GM18508 (cell line): ENCODE measurements at regions not wholly inside any gene's neighbourhood (a gene's known extent, or its start where the extent isn't known, plus 50 kb on each side); places are given as distances from the start of the nearest gene placed in this dataset.

Experiments used
- ATAC-seq: cut with Tn5 transposase; IDR thresholded peaks from one replicate; pipeline ENCODE4 v1.9.1; 2021; ENCODE audit warnings: moderate number of reproducible peaks; ENCODE audit not compliant: insufficient read depth, unreplicated experiment

GRCh38 chr7:41069635-41070034 lies 633.3 kb downstream of the INHBA start:
- ATAC-seq = no peak

GRCh38 chr7:41067576-41067975 lies 635.3 kb downstream of the INHBA start:
- ATAC-seq = no peak

DNA sequence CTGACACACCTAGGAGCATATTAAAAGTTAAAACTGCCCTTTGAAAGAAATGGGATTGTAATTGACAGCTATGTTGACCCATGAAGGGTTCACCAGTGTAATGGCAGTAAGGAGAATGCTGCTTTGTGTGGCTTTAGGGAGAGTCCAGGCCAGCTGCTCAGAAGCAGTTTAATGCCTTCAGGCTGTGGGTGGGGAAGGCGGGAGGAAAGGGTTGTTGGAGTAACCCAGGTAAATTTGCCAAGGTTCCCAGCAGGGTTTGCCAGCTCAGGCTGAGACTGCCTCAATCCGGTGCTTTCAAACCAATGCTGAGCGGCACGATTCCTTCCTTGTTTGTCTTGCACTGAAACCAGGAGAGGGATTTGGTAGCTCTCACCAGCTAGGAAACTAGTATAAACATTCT lies 637.2 kb downstream of the INHBA start:
- ATAC-seq = no peak

DNA sequence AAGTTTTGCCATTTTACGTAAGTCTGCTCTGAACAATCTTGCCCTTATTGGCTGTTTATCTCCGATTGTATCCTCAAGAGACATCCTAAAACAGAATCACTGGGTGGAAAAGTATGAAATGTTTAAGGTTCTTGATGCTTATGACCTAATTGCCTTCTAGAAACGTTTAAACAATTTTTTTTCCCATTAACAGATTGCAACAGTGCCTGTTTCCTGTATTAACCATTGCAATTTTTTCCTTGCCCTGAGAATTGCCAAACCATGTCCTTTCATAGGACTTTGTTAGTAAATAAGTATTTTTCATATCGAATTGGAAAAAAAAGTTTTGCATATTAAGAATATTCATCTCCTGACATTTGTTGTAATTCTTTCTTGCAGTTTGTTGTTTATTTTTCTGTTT lies 639.8 kb downstream of the INHBA start:
- ATAC-seq = no peak

DNA sequence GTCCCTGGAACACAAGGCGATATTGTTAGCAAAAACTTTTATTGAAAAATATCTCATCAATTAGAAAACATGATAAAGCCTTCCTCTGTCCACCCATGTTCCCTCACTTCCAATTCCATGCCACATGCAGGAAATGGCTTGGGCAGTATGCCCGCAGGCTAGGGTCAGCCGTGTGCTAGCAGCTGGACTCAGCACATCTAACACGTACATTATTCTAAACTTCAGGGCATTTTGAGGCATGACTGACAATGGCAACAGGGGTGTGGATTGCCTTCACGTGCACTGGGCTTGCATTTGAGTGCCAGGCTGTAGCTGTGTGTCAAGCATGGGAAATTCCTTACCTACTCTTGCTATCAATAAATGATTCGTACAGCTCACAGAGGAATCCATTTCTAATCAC lies 642.1 kb downstream of the INHBA start:
- ATAC-seq = no peak

GRCh38 chr7:41059796-41060195 lies 643.1 kb downstream of the INHBA start:
- ATAC-seq = no peak

GRCh38 chr7:41058986-41059741 lies 643.7 kb downstream of the INHBA start:
- ATAC-seq = no peak

DNA sequence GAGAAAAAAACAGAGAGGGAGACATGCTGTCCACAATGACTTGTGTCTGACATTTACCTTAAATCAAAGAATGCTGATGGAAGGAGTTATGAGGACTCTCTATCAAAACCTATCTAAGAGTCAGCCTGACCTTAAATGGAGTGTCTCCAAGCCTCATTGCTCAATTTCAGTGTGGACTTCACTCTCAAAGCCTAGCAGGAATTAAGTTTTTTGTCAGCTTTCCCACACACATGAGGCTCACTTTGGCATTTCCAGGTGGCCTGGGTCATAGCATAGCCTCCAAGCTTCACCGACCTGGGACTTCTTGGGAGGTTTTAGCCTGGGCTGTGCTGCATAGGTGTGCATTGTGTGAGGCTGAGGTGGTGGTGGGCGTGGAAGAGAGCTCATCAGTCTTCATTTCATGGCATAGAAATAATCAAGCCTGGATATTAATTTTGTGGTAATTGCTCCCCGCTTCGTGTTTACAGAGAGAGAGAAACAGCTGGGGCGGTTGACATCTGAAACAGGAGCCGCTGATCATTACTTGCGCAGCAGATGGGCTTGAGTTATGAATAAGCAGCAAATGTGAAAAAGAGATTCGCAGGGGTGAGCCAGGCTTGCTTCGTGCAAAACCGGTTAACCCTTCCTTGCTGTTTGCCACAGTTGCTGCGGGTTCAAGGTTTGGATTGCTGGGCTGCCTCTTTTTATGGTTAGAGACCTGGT lies 647.8 kb downstream of the INHBA start:
- no peak for ATAC-seq

DNA sequence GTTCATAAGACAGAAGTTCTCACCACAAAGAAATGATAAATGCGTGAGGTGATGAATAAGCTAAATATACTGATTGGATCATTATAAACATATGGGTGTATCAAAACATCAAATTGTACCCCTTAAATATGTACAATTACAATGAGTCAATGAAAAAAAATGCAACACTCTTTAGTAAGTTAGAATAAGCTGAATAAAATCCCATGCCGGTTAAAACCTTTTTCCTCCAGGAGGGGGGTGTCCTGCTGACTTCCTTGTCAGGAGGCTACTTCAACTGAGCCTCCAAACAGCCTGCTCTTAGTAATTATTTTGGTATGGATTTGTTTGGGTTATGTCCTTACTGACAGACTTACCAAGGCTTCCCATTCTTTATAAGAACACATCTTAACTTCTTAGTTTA lies 649.1 kb downstream of the INHBA start:
- no peak for ATAC-seq

- ATAC-seq = no peak
These were observed 650.2 kb downstream of the INHBA start for GRCh38 chr7:41052736-41053135.

- ATAC-seq = no peak
These were observed 650.7 kb downstream of the INHBA start for GRCh38 chr7:41052201-41052600.

- no peak for ATAC-seq
These were observed 651.4 kb downstream of the INHBA start for GRCh38 chr7:41051535-41051934.

- ATAC-seq = no peak
These were observed 651.8 kb downstream of the INHBA start for GRCh38 chr7:41051062-41051461.

- no peak for ATAC-seq
These were observed 654.1 kb downstream of the INHBA start for GRCh38 chr7:41048771-41049170.

GRCh38 chr7:41047789-41048191 lies 655.1 kb downstream of the INHBA start:
- ATAC-seq = no peak

- no peak for ATAC-seq
These were observed 655.7 kb downstream of the INHBA start for GRCh38 chr7:41047211-41047610.

DNA sequence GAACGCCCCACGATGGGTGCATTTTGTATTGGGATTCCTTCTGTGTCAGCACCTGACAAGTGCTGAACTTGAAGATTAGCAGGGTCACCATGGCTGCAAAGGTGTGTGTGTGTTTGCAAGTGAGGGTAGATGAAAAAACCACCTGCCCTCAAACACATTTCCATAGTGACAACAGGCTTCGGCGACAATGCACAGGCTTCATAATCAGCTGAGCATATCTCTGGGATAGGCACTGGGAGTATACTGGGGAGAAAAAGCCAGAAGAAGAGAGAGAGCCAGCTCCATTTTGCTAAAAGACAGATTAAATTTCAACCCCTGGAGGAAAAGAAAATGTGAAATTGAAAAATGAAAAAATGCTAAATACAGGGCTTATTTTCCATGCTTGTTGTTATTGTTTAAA lies 656.1 kb downstream of the INHBA start:
- no peak for ATAC-seq

GRCh38 chr7:41046221-41046761 lies 656.6 kb downstream of the INHBA start:
- no peak for ATAC-seq

DNA sequence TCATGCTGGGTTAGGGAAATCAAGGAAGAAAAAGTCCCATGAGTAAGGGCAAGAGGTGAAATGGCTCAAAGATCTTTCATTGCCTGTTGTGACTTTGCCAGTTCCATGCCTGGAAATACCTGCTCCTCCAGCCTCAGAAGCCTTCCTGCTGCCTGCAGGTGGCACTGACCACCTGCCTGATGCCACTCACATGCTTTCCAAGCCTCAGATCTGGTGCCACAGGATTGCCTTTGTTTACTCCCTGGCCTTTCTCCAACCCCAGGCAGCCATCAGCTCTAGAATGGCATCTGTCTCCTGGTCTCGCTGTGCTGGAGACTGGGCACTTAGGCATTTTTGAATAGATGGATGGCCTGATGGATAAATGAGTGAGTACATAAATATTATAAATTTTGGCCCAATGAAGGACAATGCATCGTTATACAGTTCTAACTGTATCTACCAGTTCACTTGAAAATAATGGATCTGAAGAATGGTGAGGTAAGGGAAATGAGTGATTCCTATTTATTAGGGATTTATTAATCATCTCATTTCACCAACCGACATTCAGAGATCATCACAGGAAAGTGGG lies 657.2 kb downstream of the INHBA start:
- ATAC-seq = no peak

GRCh38 chr7:41039981-41040380 lies 662.9 kb downstream of the INHBA start:
- ATAC-seq = no peak

DNA sequence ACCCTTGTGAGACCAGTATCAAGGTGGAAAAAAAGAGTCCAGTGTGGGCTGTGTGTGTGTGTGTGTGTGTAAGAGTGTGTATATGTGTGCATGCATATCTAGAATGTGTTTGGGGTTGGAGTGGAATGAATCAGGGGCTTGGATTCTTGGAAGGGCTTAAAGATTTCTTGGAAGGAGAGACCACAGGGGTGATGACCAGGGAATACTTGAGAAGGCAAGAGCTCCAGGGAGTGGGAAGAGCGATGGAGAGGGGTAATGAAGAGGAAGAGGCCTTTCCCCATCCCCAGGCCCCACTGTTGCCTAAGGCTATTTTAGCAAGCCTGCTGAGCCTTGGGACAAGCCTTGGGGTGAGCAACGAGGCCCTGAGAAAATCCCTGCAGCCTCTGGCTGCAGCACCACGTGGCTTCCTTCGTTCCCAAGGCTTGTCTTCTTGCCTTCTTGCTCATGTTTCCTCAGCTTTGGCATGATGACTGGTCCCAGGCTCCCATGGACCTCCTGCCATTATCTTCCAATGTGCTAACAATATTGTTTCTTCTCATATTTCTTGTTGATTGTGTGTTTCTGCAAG lies 663.4 kb downstream of the INHBA start:
- ATAC-seq = no peak
